Colonic mucosa (tissue), 4 donors: ENCODE measurements at regions not wholly inside any gene's neighbourhood (a gene's known extent, or its start where the extent isn't known, plus 50 kb on each side); places are given as distances from the start of the nearest gene placed in this dataset.

Experiments used
- DNase-seq: peaks from one replicate; pipeline ENCODE4 v3.0.0-alpha.2; 2020
- H3K27ac ChIP-seq: fragments of 200-600 bp; one replicate; pipeline ENCODE4 v1.8.0; 2021
- H3K27me3 ChIP-seq: fragments of 200-600 bp; one replicate; pipeline ENCODE4 v1.8.0; 2021
- H3K36me3 ChIP-seq: fragments of 200-600 bp; one replicate; pipeline ENCODE4 v1.8.0; 2021
- H3K4me1 ChIP-seq: fragments of 200-600 bp; one replicate; pipeline ENCODE4 v1.8.0; 2021; ENCODE audit warnings: mild to moderate bottlenecking
- H3K4me3 ChIP-seq: fragments of 200-600 bp; one replicate; pipeline ENCODE4 v1.8.0; 2021
- H3K9ac ChIP-seq, 2 donors: one replicate each; pipeline ENCODE4 v1.7.0; 2013; ENCODE audit warnings: control low read depth in 2 of 2, low read depth in 2 of 2, low read length in 2 of 2
- H3K9me3 ChIP-seq: fragments of 200-600 bp; one replicate; pipeline ENCODE4 v1.8.0; 2021
- intact Hi-C: fragments of 100-400 bp; cut with DNase I; formaldehyde crosslinking; loops from one replicate; pipeline ENCODE4 v1.14.1; 2022
- TF ChIP-seq, protein P1 (sequence below): fragments of 200-600 bp; IDR thresholded peaks from one replicate; pipeline ENCODE4 v1.8.0; 2022; ENCODE audit warnings: antibody characterized with exemption, mild to moderate bottlenecking
- donor health status: healthy.
- donor health status: DM: no; HTN: no; CAD: no.
- donor health status: DM: no; HTN: no; CAD: no.

DNA sequence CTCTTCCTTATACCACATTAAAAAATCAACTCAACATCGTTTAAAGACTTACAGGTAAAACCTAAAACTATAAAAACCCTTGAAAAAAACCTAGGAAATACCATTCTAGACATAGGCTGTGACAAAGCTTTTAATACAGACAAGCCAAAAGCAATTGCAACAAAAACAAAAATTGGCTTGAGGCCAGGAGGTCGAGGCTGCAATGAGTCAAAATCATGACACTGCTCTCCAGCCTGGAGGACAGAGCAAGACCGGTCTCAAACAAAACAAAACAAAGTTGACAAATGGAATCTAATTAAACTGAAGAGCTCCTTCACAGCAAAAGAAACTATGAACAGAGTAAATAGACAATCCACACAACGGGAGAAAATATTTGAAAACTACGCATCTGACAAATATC, 1057.8 kb downstream of the FSCB start:
- Histone ChIP-seq H3K9me3 (no peaks in the 10 kb centered on the region), H3K27me3 (no peaks in the 10 kb centered on the region), H3K27ac (no peak overlapping the region), H3K36me3 (no peaks in the 10 kb centered on the region), H3K4me3 (no peak overlapping the region), H3K4me1 (no peaks in the 10 kb centered on the region), H3K9ac (no peak overlapping the region)
- TF ChIP-seq, protein P1, sequence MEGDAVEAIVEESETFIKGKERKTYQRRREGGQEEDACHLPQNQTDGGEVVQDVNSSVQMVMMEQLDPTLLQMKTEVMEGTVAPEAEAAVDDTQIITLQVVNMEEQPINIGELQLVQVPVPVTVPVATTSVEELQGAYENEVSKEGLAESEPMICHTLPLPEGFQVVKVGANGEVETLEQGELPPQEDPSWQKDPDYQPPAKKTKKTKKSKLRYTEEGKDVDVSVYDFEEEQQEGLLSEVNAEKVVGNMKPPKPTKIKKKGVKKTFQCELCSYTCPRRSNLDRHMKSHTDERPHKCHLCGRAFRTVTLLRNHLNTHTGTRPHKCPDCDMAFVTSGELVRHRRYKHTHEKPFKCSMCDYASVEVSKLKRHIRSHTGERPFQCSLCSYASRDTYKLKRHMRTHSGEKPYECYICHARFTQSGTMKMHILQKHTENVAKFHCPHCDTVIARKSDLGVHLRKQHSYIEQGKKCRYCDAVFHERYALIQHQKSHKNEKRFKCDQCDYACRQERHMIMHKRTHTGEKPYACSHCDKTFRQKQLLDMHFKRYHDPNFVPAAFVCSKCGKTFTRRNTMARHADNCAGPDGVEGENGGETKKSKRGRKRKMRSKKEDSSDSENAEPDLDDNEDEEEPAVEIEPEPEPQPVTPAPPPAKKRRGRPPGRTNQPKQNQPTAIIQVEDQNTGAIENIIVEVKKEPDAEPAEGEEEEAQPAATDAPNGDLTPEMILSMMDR = no peak
- no peak for DNase-seq
- intact Hi-C loops = no loop called here

- TF ChIP-seq, protein P1 = no peak
- Histone ChIP-seq H3K27ac (no peak overlapping the region), H3K9ac (no peak overlapping the region), H3K27me3 (no peaks in the 10 kb centered on the region), H3K36me3 (no peaks in the 10 kb centered on the region), H3K4me3 (no peak overlapping the region), H3K4me1 (no peaks in the 10 kb centered on the region), H3K9me3 (no peaks in the 10 kb centered on the region)
- no peak for DNase-seq
- intact Hi-C loops = no loop called here
Measured at GRCh38 chr14:43438056-43438455, 1069.0 kb downstream of the FSCB start.

DNA sequence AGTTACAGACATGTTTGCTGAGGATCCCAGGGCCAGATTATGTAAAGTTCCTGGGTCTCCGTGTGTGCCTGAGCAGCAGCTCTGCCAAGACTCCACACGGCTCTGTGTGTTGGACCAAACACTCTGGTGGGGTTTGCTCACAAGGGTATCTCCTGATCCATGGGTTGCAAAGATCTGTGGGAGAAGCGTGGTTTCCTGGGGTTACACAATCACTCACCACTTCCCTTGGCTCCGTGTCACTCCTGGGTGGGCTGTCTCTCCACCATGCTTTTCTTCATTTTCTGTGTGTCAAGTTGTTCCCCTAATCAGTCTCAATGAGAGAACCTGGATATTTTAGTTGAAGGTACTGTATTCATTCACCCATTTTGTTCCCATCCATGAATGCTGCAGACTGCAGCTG, 1088.8 kb downstream of the FSCB start:
- no peaks in the 10 kb centered on the region for H3K36me3 ChIP-seq
- no peaks in the 10 kb centered on the region for H3K4me1 ChIP-seq
- H3K9me3 ChIP-seq = no peaks in the 10 kb centered on the region
- H3K9ac ChIP-seq = no peak overlapping the region
- H3K27me3 ChIP-seq = no peaks in the 10 kb centered on the region
- H3K4me3 ChIP-seq = no peak overlapping the region
- no peak for DNase-seq
- H3K27ac ChIP-seq = no peak overlapping the region
- TF ChIP-seq, protein P1 = no peak
- intact Hi-C loops = no loop called here

DNA sequence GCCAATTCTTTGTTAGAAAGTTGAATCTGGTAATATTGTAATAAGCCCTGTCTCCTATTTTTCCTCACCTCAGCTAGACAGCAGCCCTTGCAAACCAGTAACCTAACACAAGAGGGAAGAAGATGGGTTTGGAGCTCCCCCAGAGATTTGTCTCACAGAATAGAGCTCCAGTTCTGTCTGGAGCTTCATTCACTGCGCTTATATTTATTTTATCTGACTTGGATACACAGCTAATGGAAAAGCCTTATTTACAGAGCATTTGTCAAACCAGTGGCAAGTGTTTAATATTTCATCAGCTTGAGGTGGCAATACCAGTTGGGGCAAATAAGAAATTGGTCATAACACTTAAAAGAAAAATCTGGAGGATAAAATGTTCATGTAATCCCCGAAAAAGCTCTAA, 1094.0 kb downstream of the FSCB start:
- Histone ChIP-seq H3K9ac (no peak overlapping the region), H3K9me3 (no peaks in the 10 kb centered on the region), H3K27ac (no peak overlapping the region), H3K4me1 (no peaks in the 10 kb centered on the region), H3K27me3 (no peaks in the 10 kb centered on the region), H3K36me3 (no peaks in the 10 kb centered on the region), H3K4me3 (no peak overlapping the region)
- DNase-seq = no peak
- TF ChIP-seq, protein P1 = no peak
- intact Hi-C loops = no loop called here

GRCh38 chr14:43411841-43412240, 1095.2 kb downstream of the FSCB start:
- no peak for DNase-seq

More at GRCh38 chr14:43411841-43412240, 1095.2 kb downstream of the FSCB start:
- H3K9ac ChIP-seq = no peak overlapping the region
- intact Hi-C loops = no loop called here
- H3K4me3 ChIP-seq = no peak overlapping the region
- no peaks in the 10 kb centered on the region for H3K9me3 ChIP-seq
- H3K4me1 ChIP-seq = no peaks in the 10 kb centered on the region
- TF ChIP-seq, protein P1 = no peak
- H3K27me3 ChIP-seq = no peaks in the 10 kb centered on the region
- H3K27ac ChIP-seq = no peak overlapping the region
- no peaks in the 10 kb centered on the region for H3K36me3 ChIP-seq
